NCI-H82 (cell line): ENCODE measurements at regions not wholly inside any gene's neighbourhood (a gene's known extent, or its start where the extent isn't known, plus 50 kb on each side); places are given as distances from the start of the nearest gene placed in this dataset.

Source experiments
- DNase-seq: peaks from one replicate; lab custom pipeline; 2025; lab: John Stamatoyannopoulos, UW

DNA sequence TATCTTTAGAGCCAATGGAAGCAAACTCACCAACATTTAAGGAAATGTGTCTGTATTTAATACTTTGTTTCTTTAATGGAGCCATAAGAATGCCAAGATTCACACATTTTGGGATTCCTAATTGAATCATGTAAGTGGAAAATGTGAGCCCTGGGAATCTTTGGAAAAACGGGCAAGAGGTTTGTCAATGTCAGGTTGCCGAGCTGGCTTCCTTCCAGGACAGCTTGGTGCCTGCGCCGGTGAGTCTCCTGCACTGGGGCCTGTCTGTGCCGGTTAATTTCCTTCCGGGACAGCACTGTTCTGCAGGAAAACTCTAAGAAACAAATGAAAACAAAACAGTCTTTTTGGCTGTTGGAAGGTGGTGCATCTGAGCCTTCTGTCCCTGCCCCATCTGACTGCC lies 210.6 kb downstream of the HAPSTR1 start:
- no peak for DNase-seq

DNA sequence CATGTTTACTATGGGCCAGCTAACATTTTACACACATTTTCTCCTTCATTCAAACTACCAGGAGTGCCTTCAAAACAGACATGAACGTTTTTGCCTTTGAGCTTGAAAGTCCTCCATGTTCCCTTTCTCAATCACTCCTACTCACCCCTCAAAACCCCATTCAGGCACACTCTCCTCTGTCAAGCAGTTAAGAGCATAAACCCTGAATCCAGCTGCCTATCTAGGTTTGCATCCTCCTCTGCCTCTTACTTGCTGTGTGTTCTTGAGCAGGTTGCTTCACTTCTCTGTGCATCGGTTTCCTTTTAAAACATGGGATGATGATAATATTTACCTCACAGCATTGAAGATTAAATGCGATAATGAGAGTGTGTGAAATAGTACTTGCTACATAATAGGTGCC lies 215.3 kb downstream of the HAPSTR1 start:
- DNase-seq = no peak

- peak; percentile 11 for DNase-seq
These were observed 216.0 kb downstream of the HAPSTR1 start for GRCh38 chr16:9307446-9307845.

- DNase-seq = no peak
These were observed 216.9 kb downstream of the HAPSTR1 start for GRCh38 chr16:9308356-9308801.

- DNase-seq = no peak
These were observed 217.4 kb downstream of the HAPSTR1 start for GRCh38 chr16:9308850-9309249.

DNA sequence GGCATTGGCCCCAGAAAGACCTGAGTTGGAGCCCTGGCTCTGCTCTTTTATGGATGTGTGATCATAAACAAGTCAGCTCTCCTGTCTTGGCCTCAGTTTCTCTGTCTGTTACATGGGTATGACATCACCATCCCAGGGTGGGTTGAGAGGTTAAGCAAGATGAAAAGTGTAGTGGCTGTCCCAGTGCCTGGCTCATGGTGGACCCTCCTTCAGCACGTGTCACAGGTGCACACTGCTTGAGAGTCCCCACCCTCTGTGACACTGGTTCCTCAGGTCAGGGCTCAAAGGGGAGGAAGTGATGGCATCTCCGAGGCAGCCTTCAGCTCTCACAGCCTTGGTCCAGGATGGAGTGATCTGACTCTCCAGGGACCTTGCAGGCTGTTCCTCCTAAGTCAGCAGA lies 218.4 kb downstream of the HAPSTR1 start:
- DNase-seq = no peak

DNA sequence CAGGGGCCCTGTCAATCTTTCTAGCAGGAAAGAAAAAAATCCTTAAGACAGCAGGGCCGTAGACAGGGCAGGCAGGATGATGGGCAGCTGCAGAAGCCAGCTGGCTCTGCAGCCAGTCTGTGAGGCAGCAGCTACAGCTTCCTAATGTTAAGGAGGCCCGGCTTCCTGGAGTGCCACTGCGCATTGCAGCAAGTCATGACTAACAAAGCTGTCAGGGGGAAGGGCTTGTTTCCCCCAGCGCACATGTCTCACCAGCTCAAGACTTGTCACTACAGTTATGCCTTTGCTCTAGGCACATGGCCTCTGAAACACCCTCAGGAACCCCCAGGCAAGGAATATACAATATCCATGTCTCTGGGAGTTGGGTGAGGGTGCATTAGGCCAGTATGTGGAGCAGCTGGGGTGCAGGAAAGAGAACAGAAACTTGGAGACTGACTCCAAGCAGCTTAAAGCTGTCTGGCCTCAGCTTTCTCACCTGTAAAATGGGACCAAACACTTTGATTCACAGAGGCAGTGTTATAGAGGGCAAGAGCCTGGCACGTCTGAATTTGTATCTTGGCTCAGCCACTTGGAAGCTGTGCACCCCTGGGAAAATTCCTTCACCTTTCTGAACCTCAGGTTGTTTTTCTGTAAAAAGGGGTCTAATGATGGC lies 220.0 kb downstream of the HAPSTR1 start:
- DNase-seq = peak; percentile 79

DNA sequence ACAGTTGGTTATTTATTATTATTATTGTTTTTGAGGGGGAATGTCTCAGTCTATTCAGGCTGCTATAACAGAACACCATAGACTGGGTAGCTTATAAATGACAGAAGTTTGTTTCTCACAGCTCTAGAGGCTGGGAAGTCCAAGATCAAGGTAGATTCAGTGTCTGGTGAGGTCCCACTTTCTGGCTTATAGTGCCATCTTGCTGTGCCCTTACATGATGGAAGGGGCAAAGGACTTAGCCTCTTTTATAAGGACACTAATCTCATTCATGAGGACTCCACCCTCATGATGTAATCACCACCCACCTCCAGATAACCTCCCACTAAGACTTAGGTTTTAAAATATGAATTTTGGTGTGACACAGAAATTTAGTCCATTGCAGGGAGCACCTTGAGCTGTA lies 224.6 kb downstream of the HAPSTR1 start:
- DNase-seq = no peak

DNA sequence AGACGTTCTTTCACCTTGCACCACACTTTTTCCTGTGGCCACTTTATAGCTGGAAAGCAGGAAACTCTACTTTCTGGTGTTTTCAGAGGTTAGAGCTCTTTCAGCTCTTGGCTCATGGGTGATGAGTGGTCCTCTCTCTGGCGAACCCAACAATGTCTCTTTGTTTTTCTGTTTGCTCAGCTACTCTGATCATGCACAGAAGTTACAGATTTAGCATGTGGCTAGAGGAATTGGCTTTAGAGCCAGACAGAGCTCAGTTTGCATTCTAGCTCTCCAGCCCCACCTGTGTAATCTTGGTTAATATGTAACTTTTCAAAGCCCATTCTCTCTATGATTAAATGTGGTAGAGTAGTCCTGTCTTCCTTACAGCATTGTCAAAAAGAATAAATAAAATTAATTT lies 225.2 kb downstream of the HAPSTR1 start:
- no peak for DNase-seq

DNA sequence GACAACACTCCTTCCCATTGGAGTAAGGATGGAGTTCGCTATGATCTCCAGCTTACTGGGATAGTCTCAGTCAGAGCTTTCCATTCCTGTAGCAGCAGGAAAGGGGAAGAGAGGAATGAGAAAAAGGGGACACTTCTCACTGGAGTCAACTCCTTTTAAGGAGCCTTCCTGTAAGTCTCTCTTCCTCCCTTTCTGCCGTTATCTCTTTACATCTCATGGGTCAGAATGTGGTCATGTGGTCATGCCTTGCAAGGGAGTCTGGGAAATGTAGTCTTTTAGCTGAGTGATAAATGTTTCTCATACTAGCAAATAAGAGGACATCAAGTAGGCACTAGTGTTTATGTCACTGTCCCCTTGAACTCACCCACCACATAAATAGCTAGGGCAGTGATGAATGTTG lies 227.3 kb downstream of the HAPSTR1 start:
- peak; percentile 27 for DNase-seq

- DNase-seq = no peak
These were observed 231.3 kb downstream of the HAPSTR1 start for GRCh38 chr16:9322769-9323168.

DNA sequence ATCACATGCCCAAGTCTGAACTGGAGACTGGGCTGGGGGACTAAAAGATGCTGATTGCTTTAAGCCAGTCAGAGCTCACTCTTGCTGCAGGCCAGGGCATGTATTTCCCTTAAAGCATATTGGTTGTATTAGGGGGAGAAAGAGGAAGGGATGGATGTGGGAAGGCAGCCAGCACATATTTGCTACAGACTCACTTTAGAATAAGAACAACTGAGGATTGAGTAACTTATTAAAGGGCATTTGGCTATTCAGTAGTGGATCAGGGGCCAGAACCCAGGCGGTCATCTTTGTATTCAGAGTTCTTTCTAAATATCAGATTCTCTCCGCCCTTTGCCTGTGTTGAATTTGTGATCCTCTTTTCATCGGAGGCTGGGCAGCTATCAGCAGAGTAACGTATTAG lies 231.7 kb downstream of the HAPSTR1 start:
- no peak for DNase-seq

DNA sequence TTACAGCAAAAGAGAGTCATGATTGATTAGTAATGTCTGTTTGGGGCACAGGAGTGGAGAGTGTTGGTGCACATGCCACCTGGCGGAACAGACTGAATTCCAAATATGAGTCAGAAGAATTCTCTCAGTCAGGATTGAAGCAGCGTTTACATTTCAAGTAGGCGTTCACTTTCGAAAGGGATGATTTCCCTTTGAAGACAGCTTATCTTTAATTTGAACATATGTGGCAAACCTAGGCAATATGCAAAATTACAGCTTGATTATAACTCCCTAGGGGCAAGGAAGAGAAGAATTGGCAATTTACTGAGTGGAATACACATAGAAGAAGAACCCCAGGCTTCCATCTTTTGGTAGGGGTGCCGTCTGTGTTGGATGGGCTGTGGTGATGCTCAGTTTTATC lies 235.8 kb downstream of the HAPSTR1 start:
- DNase-seq = no peak

DNA sequence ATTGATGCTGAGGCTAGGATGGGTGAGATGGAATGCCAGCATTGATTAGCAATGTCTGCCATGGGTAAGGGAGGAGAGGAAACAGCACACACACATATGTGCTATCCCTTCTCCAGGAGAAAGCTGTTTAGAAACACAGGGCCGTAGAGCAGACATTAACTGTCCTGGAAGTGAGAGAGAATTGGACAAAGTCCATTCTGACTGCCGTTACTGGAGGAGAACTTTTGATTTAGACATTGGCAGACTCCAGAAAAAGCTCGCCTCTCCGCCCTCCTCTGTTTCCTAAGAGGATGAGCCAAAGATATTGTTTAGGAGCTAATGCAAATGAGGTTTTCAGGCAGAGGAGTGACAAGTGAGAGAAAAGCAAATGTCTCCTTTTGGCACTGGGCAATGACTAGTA lies 237.0 kb downstream of the HAPSTR1 start:
- DNase-seq = peak; percentile 33

- no peak for DNase-seq
These were observed 238.7 kb downstream of the HAPSTR1 start for GRCh38 chr16:9330095-9330494.

DNA sequence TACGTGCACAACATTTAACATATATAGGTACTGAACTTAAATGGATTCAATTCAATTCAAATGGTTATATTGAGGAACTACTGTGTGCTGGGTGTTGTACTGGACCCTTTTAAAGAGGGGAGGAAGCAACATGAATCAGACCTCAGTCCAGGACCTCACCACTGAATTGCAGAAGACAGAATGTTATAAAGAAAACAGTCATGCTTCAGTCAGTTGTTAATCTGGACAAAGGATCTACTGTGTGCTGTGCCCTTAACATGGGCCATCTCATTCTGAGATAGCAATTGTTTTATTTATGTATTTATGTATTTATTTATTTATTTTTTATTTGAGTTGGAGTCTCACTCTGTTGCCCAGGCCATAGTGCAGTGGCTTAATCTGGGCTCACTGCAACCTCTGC lies 240.1 kb downstream of the HAPSTR1 start:
- DNase-seq = no peak

DNA sequence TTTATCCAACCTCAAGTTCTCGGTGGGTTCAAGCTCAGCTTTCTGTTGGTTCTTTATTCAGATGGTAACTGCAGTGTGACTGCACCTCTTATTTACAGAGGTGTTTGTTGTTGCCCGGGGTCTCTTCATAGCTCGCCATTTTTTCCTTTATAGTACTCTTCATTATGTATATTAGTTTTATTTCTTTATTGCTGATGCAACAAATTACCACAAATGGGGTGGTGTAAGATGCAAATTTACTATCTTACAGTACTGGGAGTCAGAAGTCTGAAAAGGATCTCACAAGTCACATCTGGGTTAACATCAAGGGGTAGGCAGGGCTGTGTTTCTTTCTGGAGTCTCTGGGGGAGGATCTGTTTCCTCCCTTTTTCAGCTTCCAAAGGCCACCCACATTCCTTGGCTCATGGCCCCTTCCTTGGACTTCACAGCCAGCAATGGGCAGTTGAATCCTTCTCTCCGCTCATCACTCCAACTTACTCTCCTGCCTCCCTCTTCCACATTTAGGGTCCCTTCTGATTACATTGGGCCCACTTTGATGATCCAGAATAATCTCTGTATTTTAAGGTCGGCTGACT lies 241.2 kb downstream of the HAPSTR1 start:
- no peak for DNase-seq

- no peak for DNase-seq
These were observed 242.0 kb downstream of the HAPSTR1 start for GRCh38 chr16:9333469-9333868.

GRCh38 chr16:9334103-9334502 lies 242.7 kb downstream of the HAPSTR1 start:
- DNase-seq = no peak

DNA sequence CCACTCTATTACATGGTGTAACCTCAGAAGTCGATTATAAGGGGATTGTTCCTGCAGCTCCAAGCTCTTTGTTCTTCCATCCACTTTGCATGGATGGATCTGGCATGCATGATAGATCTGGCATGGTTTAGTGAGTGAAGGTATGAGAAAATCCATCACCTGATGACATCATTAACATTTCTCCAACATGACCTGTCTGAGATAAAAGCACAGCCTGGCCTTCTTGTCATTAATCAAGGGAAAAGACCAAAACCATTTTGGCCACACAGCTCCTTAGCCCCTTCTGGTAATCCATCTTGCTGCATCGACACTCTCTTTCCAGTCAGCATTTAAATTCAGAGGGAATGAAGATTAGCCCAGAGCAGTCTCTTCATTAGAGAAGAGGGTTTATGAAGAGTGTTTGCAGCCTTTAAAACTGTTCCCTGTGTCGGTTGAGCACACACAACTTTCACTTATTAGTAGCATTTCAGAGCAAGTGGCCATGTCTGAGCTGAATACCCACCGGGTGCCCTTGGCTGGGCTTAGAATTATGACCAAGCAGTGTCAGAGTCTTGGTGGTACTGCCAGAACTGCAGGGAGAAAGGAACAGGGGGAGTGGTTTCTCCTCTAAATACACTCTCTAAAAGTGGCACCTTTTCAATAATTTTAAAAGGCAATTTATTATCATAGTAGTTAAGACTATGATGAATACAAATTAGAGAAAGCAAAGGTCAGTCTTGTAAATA lies 246.0 kb downstream of the HAPSTR1 start:
- DNase-seq = no peak

DNA sequence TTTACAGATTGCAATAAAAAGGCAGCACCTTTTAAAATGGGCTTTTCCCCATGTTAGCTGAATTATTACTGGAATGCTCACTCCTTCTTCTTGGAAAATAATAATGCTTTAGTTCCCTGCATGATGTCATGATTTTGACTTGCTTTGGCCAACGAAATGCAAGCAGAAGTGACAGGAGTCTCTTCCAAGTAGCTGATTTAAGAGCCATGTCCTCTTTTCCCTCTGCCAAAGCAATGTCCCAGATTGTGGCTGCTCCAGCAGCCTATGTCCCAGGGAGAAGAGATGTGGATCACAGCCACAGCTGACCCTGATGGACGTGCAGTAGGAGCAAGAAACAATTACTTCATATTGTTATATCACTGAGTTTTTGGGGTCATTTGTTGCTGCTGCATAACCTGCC lies 246.6 kb downstream of the HAPSTR1 start:
- no peak for DNase-seq

GRCh38 chr16:9338510-9338909 lies 247.1 kb downstream of the HAPSTR1 start:
- no peak for DNase-seq

GRCh38 chr16:9340526-9341256 lies 249.2 kb downstream of the HAPSTR1 start:
- peak; percentile 59 for DNase-seq
